Body of pancreas (tissue), 4 donors: ENCODE measurements at regions not wholly inside any gene's neighbourhood (a gene's known extent, or its start where the extent isn't known, plus 50 kb on each side); places are given as distances from the start of the nearest gene placed in this dataset.

ENCODE experiments used
- CTCF ChIP-seq, 7 experiments: fragments of 450-650 bp in 4 of 7; fragments of 200-600 bp in 3 of 7; sonication (generic) in 3 of 7; IDR thresholded peaks; one replicate each; pipeline ENCODE4 v1.5.1; 2016 to 2019; ENCODE audit warnings: antibody characterized with exemption in 7 of 7
- POLR2A ChIP-seq, 3 donors: fragments of 450-650 bp; IDR thresholded peaks; one replicate each; pipeline ENCODE4 v1.6.1; 2016; ENCODE audit warnings: antibody characterized with exemption in 3 of 3, mild to moderate bottlenecking in 2 of 3

GRCh38 chr4:141810712-141811375 lies 174.5 kb downstream of the IL15 start:
- no peak for TF ChIP-seq CTCF (IDR thresholded peaks at IDR 0.05)
- no peak for TF ChIP-seq POLR2A (IDR thresholded peaks at IDR 0.05)
